ENCODE measurements at regions not wholly inside any gene's neighbourhood (a gene's known extent, or its start where the extent isn't known, plus 50 kb on each side); places are given as distances from the start of the nearest gene placed in this dataset.

- Histone ChIP-seq H3K36me3 (no peaks in the 10 kb centered on the region), H3K4me3 (replicated peaks in 1 of 3) (no peak overlapping the region), H3K27ac (peak overlapping the region in 2 of 3 donors; percentile 17 to 48), H3K4me1 (peaks cover 27 to 43% of the 10 kb centered on the region in 2 donors), H3K9me3 (no peaks in the 10 kb centered on the region), H3K27me3 (no peaks in the 10 kb centered on the region)
- no peak for TF ChIP-seq CTCF (IDR thresholded peaks at IDR 0.05)
- TF ChIP-seq POLR2A (IDR thresholded peaks at IDR 0.05): no peak
- 57 to 62% methylated on average over 6 of the region's 6 CpGs for WGBS, 2 donors
- intact Hi-C loops (cut with DNase I): no loop called here
- DNase-seq: no peak
These were observed 414.6 kb upstream of the TBL1XR1 start for GRCh38 chr3:177611752-177612334.

- Histone ChIP-seq H3K36me3 (no peaks in the 10 kb centered on the region), H3K4me1 (peaks cover 40 to 53% of the 10 kb centered on the region in 2 donors), H3K4me3 (replicated peaks in 1 of 3) (no peak overlapping the region), H3K27me3 (no peaks in the 10 kb centered on the region), H3K9me3 (no peaks in the 10 kb centered on the region), H3K27ac (peak overlapping the region; percentile 39 to 72 (median 47))
- intact Hi-C loops (cut with DNase I): no loop called here
- DNase-seq: no peak
- TF ChIP-seq CTCF (IDR thresholded peaks at IDR 0.05) (no peak), POLR2A (IDR thresholded peaks at IDR 0.05) (no peak)
These were observed 416.6 kb upstream of the TBL1XR1 start for GRCh38 chr3:177613901-177614300.

- peak overlapping the region; percentile 39 to 72 (median 47) for H3K27ac ChIP-seq
- H3K4me3 ChIP-seq (replicated peaks in 1 of 3): no peak overlapping the region
- H3K27me3 ChIP-seq: no peaks in the 10 kb centered on the region
- H3K4me1 ChIP-seq: peaks cover 50 to 64% of the 10 kb centered on the region in 2 donors
- TF ChIP-seq CTCF (IDR thresholded peaks at IDR 0.05): no peak
- TF ChIP-seq POLR2A (IDR thresholded peaks at IDR 0.05): no peak
- DNase-seq: peak; percentile 79
- H3K36me3 ChIP-seq: no peaks in the 10 kb centered on the region
- 18 to 27% methylated on average over 2 of the region's 2 CpGs for WGBS, 2 donors
- no peaks in the 10 kb centered on the region for H3K9me3 ChIP-seq
- intact Hi-C loops (cut with DNase I): no loop called here
These were observed 417.7 kb upstream of the TBL1XR1 start for GRCh38 chr3:177615015-177615414.

GRCh38 chr3:177618873-177619733 lies 421.8 kb upstream of the TBL1XR1 start:
- WGBS, 2 donors: 11% methylated on average over 8 of the region's 8 CpGs
- Histone ChIP-seq H3K27ac (peak overlapping the region; percentile 73 to 92 (median 75)), H3K4me1 (peaks cover 38 to 47% of the 10 kb centered on the region in 2 donors), H3K4me3 (replicated peaks in 1 of 3) (no peak overlapping the region), H3K9me3 (no peaks in the 10 kb centered on the region), H3K36me3 (no peaks in the 10 kb centered on the region), H3K27me3 (no peaks in the 10 kb centered on the region)
- TF ChIP-seq CTCF (IDR thresholded peaks at IDR 0.05) (no peak), POLR2A (IDR thresholded peaks at IDR 0.05) (no peak)
- intact Hi-C loops (cut with DNase I): no loop called here
- DNase-seq: no peak

GRCh38 chr3:177620073-177620472 lies 422.8 kb upstream of the TBL1XR1 start:
- H3K27me3 ChIP-seq: no peaks in the 10 kb centered on the region
- no peaks in the 10 kb centered on the region for H3K36me3 ChIP-seq
- peaks cover 31 to 39% of the 10 kb centered on the region in 2 donors for H3K4me1 ChIP-seq
- TF ChIP-seq CTCF (IDR thresholded peaks at IDR 0.05): no peak
- no peak for TF ChIP-seq POLR2A (IDR thresholded peaks at IDR 0.05)
- 92 to 93% methylated on average over 9 of the region's 9 CpGs for WGBS, 2 donors
- no peaks in the 10 kb centered on the region for H3K9me3 ChIP-seq
- peak overlapping the region; percentile 73 to 92 (median 75) for H3K27ac ChIP-seq
- DNase-seq: no peak
- intact Hi-C loops (cut with DNase I): no loop called here
- H3K4me3 ChIP-seq (replicated peaks in 1 of 3): no peak overlapping the region

All from thyroid gland (tissue), 4 donors.